ENCODE measurements at regions not wholly inside any gene's neighbourhood (a gene's known extent, or its start where the extent isn't known, plus 50 kb on each side); places are given as distances from the start of the nearest gene placed in this dataset.

GRCh38 chr12:125417446-125417845 is 352.2 kb downstream of the AACS start:
- TF ChIP-seq CTCF (IDR thresholded peaks at IDR 0.05) (no peak), POLR2A (IDR thresholded peaks at IDR 0.05) (no peak)
